BLaER1 treated with 17β-estradiol and CSF1 and Interleukin-3, amounts not matched to agents 10 nM and 100 nM (cell line): ENCODE measurements at regions not wholly inside any gene's neighbourhood (a gene's known extent, or its start where the extent isn't known, plus 50 kb on each side); places are given as distances from the start of the nearest gene placed in this dataset.
A peak's percentile ranks its signal among the peaks of the same experiment; 100 is the strongest.

Source experiments
- H3K27ac ChIP-seq, 11 experiments: shearing (Covaris generic); formaldehyde crosslinking; 2 replicates each; pipeline ENCODE4 v1.8.1; 2022
- H3K27me3 ChIP-seq, 11 experiments: shearing (Covaris generic); formaldehyde crosslinking; 2 replicates each; pipeline ENCODE4 v1.8.1; 2022
- H3K36me3 ChIP-seq, 11 experiments: shearing (Covaris generic); formaldehyde crosslinking; 2 replicates each; pipeline ENCODE4 v1.8.1; 2022
- H3K4me1 ChIP-seq, 10 experiments: shearing (Covaris generic); formaldehyde crosslinking; 2 replicates each; pipeline ENCODE4 v1.8.1; 2022
- H3K4me2 ChIP-seq, 11 experiments: shearing (Covaris generic); formaldehyde crosslinking; 2 replicates each; pipeline ENCODE4 v1.8.1; 2022
- H3K4me3 ChIP-seq, 10 experiments: shearing (Covaris generic); formaldehyde crosslinking; 2 replicates each; pipeline ENCODE4 v1.8.1; 2022
- H3K9ac ChIP-seq, 11 experiments: shearing (Covaris generic); formaldehyde crosslinking; 2 replicates each; pipeline ENCODE4 v1.8.1; 2022
- H3K9me3 ChIP-seq, 11 experiments: shearing (Covaris generic); formaldehyde crosslinking; replicated peaks in 1 of 11; 2 replicates each; pipeline ENCODE4 v1.8.1; 2022
- H4K20me1 ChIP-seq, 11 experiments: shearing (Covaris generic); formaldehyde crosslinking; 2 replicates each; pipeline ENCODE4 v1.8.1; 2022
- Cebpa-rat ChIP-seq, 11 experiments: shearing (Covaris generic); IDR thresholded peaks; 2 replicates each; pipeline ENCODE4 v1.8.1; 2022

- no peaks in the 10 kb centered on the region for H3K9me3 ChIP-seq
- no peak overlapping the region for H3K4me3 ChIP-seq
- TF ChIP-seq Cebpa-rat (IDR thresholded peaks at IDR 0.05), result no peak
- H4K20me1 ChIP-seq, result no peaks in the 10 kb centered on the region
- no peak overlapping the region for H3K4me2 ChIP-seq
- no peaks in the 10 kb centered on the region for H3K27me3 ChIP-seq
- H3K4me1 ChIP-seq, result peaks cover 0 to 7% (median 5%) of the 10 kb centered on the region in 10 experiments; a peak in 2 of 20 replicates
- H3K27ac ChIP-seq, result no peak overlapping the region
- no peaks in the 10 kb centered on the region for H3K36me3 ChIP-seq
- no peak overlapping the region for H3K9ac ChIP-seq
These were observed 205.6 kb downstream of the FOXL1 start for GRCh38 chr16:86783636-86784626.

GRCh38 chr16:86786338-86786737 is 208.0 kb downstream of the FOXL1 start:
- H3K27me3 ChIP-seq, result no peaks in the 10 kb centered on the region
- H3K9me3 ChIP-seq, result no peaks in the 10 kb centered on the region
- TF ChIP-seq Cebpa-rat (IDR thresholded peaks at IDR 0.05), result no peak
- H4K20me1 ChIP-seq, result no peaks in the 10 kb centered on the region
- H3K9ac ChIP-seq, result no peak overlapping the region
- peaks cover 0 to 7% (median 5%) of the 10 kb centered on the region in 10 experiments; a peak in 2 of 20 replicates for H3K4me1 ChIP-seq
- no peak overlapping the region for H3K4me3 ChIP-seq
- H3K4me2 ChIP-seq, result peak overlapping the region in 2 of 11 experiments; percentile 5 to 11; a peak in 1 of 22 replicates
- H3K36me3 ChIP-seq, result no peaks in the 10 kb centered on the region
- H3K27ac ChIP-seq, result no peak overlapping the region

- no peak overlapping the region for H3K27ac ChIP-seq
- TF ChIP-seq Cebpa-rat (IDR thresholded peaks at IDR 0.05), result no peak
- H3K9ac ChIP-seq, result no peak overlapping the region
- H4K20me1 ChIP-seq, result no peaks in the 10 kb centered on the region
- H3K9me3 ChIP-seq, result no peaks in the 10 kb centered on the region
- peaks cover 0 to 7% (median 5%) of the 10 kb centered on the region in 10 experiments; a peak in 2 of 20 replicates for H3K4me1 ChIP-seq
- H3K4me3 ChIP-seq, result no peak overlapping the region
- no peaks in the 10 kb centered on the region for H3K36me3 ChIP-seq
- no peaks in the 10 kb centered on the region for H3K27me3 ChIP-seq
- no peak overlapping the region for H3K4me2 ChIP-seq
These were observed 208.6 kb downstream of the FOXL1 start for GRCh38 chr16:86786994-86787393.

GRCh38 chr16:86787538-86787937 is 209.2 kb downstream of the FOXL1 start:
- H3K9me3 ChIP-seq, result no peaks in the 10 kb centered on the region
- H3K4me3 ChIP-seq, result no peak overlapping the region
- no peak overlapping the region for H3K27ac ChIP-seq
- H3K9ac ChIP-seq, result no peak overlapping the region
- no peak for TF ChIP-seq Cebpa-rat (IDR thresholded peaks at IDR 0.05)
- H3K36me3 ChIP-seq, result no peaks in the 10 kb centered on the region
- H3K4me1 ChIP-seq, result peaks cover 0 to 7% (median 5%) of the 10 kb centered on the region in 10 experiments; a peak in 2 of 20 replicates
- H3K4me2 ChIP-seq, result no peak overlapping the region
- no peaks in the 10 kb centered on the region for H3K27me3 ChIP-seq
- no peaks in the 10 kb centered on the region for H4K20me1 ChIP-seq

- Histone ChIP-seq H3K36me3 (no peaks in the 10 kb centered on the region), H3K9ac (no peak overlapping the region), H4K20me1 (no peaks in the 10 kb centered on the region), H3K9me3 (no peaks in the 10 kb centered on the region), H3K4me3 (no peak overlapping the region), H3K27me3 (no peaks in the 10 kb centered on the region), H3K4me2 (no peak overlapping the region), H3K27ac (no peak overlapping the region), H3K4me1 (peaks cover 0 to 7% (median 5%) of the 10 kb centered on the region in 10 experiments; a peak in 2 of 20 replicates)
- TF ChIP-seq Cebpa-rat (IDR thresholded peaks at IDR 0.05), result no peak
These were observed 211.3 kb downstream of the FOXL1 start for GRCh38 chr16:86789621-86790051.

GRCh38 chr16:86791287-86792035 is 213.1 kb downstream of the FOXL1 start:
- TF ChIP-seq Cebpa-rat (IDR thresholded peaks at IDR 0.05), result no peak
- H4K20me1 ChIP-seq, result no peaks in the 10 kb centered on the region
- peaks cover 0 to 3% (median under 1%) of the 10 kb centered on the region in 10 experiments; a peak in 2 of 20 replicates for H3K4me1 ChIP-seq
- no peaks in the 10 kb centered on the region for H3K36me3 ChIP-seq
- H3K4me3 ChIP-seq, result no peak overlapping the region
- no peaks in the 10 kb centered on the region for H3K9me3 ChIP-seq
- no peaks in the 10 kb centered on the region for H3K27me3 ChIP-seq
- H3K27ac ChIP-seq, result no peak overlapping the region
- H3K4me2 ChIP-seq, result no peak overlapping the region
- no peak overlapping the region for H3K9ac ChIP-seq

- no peaks in the 10 kb centered on the region for H4K20me1 ChIP-seq
These were observed 216.0 kb downstream of the FOXL1 start for GRCh38 chr16:86794216-86794864.

GRCh38 chr16:86797700-86798099 is 219.4 kb downstream of the FOXL1 start:
- H3K4me2 ChIP-seq, result no peak overlapping the region
- H3K9me3 ChIP-seq, result no peaks in the 10 kb centered on the region
- H3K4me1 ChIP-seq, result peaks cover 9 to 26% (median 16%) of the 10 kb centered on the region in 10 experiments; a peak in 18 of 20 replicates
- no peak overlapping the region for H3K9ac ChIP-seq
- no peak overlapping the region for H3K27ac ChIP-seq
- no peaks in the 10 kb centered on the region for H3K36me3 ChIP-seq
- TF ChIP-seq Cebpa-rat (IDR thresholded peaks at IDR 0.05), result no peak
- no peaks in the 10 kb centered on the region for H3K27me3 ChIP-seq
- H4K20me1 ChIP-seq, result no peaks in the 10 kb centered on the region
- no peak overlapping the region for H3K4me3 ChIP-seq

More at GRCh38 chr16:86794216-86794864, 216.0 kb downstream of the FOXL1 start:
- no peak overlapping the region for H3K9ac ChIP-seq
- no peak overlapping the region for H3K27ac ChIP-seq
- no peak for TF ChIP-seq Cebpa-rat (IDR thresholded peaks at IDR 0.05)
- H3K4me2 ChIP-seq, result no peak overlapping the region
- no peak overlapping the region for H3K4me3 ChIP-seq
- no peaks in the 10 kb centered on the region for H3K27me3 ChIP-seq
- H3K4me1 ChIP-seq, result peaks cover 0 to 11% (median 3%) of the 10 kb centered on the region in 10 experiments; a peak in 11 of 20 replicates
- no peaks in the 10 kb centered on the region for H3K9me3 ChIP-seq
- H3K36me3 ChIP-seq, result no peaks in the 10 kb centered on the region
